NB4 (cell line): ENCODE measurements at regions not wholly inside any gene's neighbourhood (a gene's known extent, or its start where the extent isn't known, plus 50 kb on each side); places are given as distances from the start of the nearest gene placed in this dataset.
A peak's percentile ranks its signal among the peaks of the same experiment; 100 is the strongest.
"Not testable (repeated sequence)": the region's sequence is repeated elsewhere in the genome, so short reads cannot be mapped to it uniquely, and the experiment has no call there.

Experiments used
- DNase-seq: peaks from one replicate; pipeline ENCODE4 v3.0.0; 2010; ENCODE audit warnings: low read depth
- H3K4me3 ChIP-seq: one replicate; pipeline ENCODE4 v1.5.1; 2011; ENCODE audit warnings: mild to moderate bottlenecking, low read depth, low read length, moderate library complexity
- CTCF ChIP-seq: IDR thresholded peaks from one replicate; pipeline ENCODE4 v1.5.1; 2012; ENCODE audit warnings: low read depth, low read length
- MAX ChIP-seq: IDR thresholded peaks from 2 replicates; pipeline ENCODE4 v1.6.1; 2011; ENCODE audit warnings: low read depth, low read length
- MYC ChIP-seq: IDR thresholded peaks from 2 replicates; pipeline ENCODE4 v1.6.1; 2011; ENCODE audit warnings: low read depth, low read length
- POLR2A ChIP-seq: IDR thresholded peaks from 2 replicates; pipeline ENCODE4 v1.6.1; 2011; ENCODE audit warnings: mild to moderate bottlenecking; ENCODE audit not compliant: insufficient read length; ENCODE audit errors: extremely low read depth

- H3K4me3 ChIP-seq, result no peak overlapping the region
- TF ChIP-seq CTCF, result no peak
- no peak for TF ChIP-seq MYC
- no peak for TF ChIP-seq POLR2A
- TF ChIP-seq MAX, result no peak
- DNase-seq, result no peak
These were observed 274.7 kb downstream of the TFAP2A start for GRCh38 chr6:10140136-10140535.

- TF ChIP-seq MYC, result no peak
- no peak for TF ChIP-seq POLR2A
- TF ChIP-seq CTCF, result no peak
- TF ChIP-seq MAX, result no peak
- DNase-seq, result peak; percentile 8
- no peak overlapping the region for H3K4me3 ChIP-seq
These were observed 276.0 kb downstream of the TFAP2A start for GRCh38 chr6:10138917-10139316.

- TF ChIP-seq MYC (no peak), POLR2A (no peak), MAX (no peak), CTCF (no peak)
- H3K4me3 ChIP-seq, result no peak overlapping the region
- DNase-seq, result no peak
These were observed 278.2 kb downstream of the TFAP2A start for GRCh38 chr6:10136636-10137035.

GRCh38 chr6:10134185-10134584 is 280.7 kb downstream of the TFAP2A start:
- not testable (repeated sequence) for H3K4me3 ChIP-seq, DNase-seq

GRCh38 chr6:10128721-10129120 is 286.2 kb downstream of the TFAP2A start:
- no peak for DNase-seq
- TF ChIP-seq POLR2A (no peak), MYC (no peak), MAX (no peak), CTCF (no peak)
- no peak overlapping the region for H3K4me3 ChIP-seq

GRCh38 chr6:10122164-10122563 is 292.7 kb downstream of the TFAP2A start:
- TF ChIP-seq CTCF (no peak), MAX (no peak), MYC (no peak), POLR2A (no peak)
- DNase-seq, result no peak
- no peak overlapping the region for H3K4me3 ChIP-seq
